MCF 10A (cell line): ENCODE measurements at regions not wholly inside any gene's neighbourhood (a gene's known extent, or its start where the extent isn't known, plus 50 kb on each side); places are given as distances from the start of the nearest gene placed in this dataset.

Experiments used
- BruUV-seq: library from RNA; stranded (reverse); fragments of 400-500 nt; replicated peaks from 2 replicates; lab custom pipeline; 2021; lab: Mats Ljungman, UMichigan
- CTCF ChIA-PET: fragments of 300-600 bp; sonication (Branson Sonifier 250); formaldehyde crosslinking; extraction: SDS; loops from one replicate; lab custom pipeline; 2021; ENCODE audit warnings: antibody characterized with exemption, inconsistent platforms; lab: Yijun Ruan, JAX
- POLR2A ChIA-PET: fragments of 300-600, 350-650 bp; sonication (Branson Sonifier 250); formaldehyde crosslinking; extraction: SDS; loops from one replicate; lab custom pipeline; 2020; ENCODE audit warnings: antibody characterized with exemption, inconsistent platforms; lab: Yijun Ruan, JAX
- DNase-seq: peaks from one replicate; pipeline ENCODE4 v3.0.0-alpha.2; 2018; ENCODE audit not compliant: unreplicated experiment
- H3K27ac Mint-ChIP-seq: one replicate; pipeline ENCODE4 v1.8.0; 2022; ENCODE audit warnings: mild to moderate bottlenecking, low read depth, mixed read lengths; ENCODE audit not compliant: unreplicated experiment
- H3K27me3 Mint-ChIP-seq: one replicate; pipeline ENCODE4 v1.8.0; 2022; ENCODE audit warnings: mixed read lengths; ENCODE audit not compliant: insufficient read depth, unreplicated experiment
- H3K36me3 Mint-ChIP-seq: one replicate; pipeline ENCODE4 v1.8.0; 2022; ENCODE audit warnings: mild to moderate bottlenecking, moderate library complexity, mixed read lengths; ENCODE audit not compliant: insufficient read depth, unreplicated experiment
- H3K4me1 Mint-ChIP-seq: one replicate; pipeline ENCODE4 v1.8.0; 2022; ENCODE audit warnings: mixed read lengths; ENCODE audit not compliant: insufficient read depth, unreplicated experiment
- H3K4me3 Mint-ChIP-seq: one replicate; pipeline ENCODE4 v1.8.0; 2022; ENCODE audit warnings: mild to moderate bottlenecking, moderate library complexity, mixed read lengths; ENCODE audit not compliant: unreplicated experiment
- H3K9me3 Mint-ChIP-seq: one replicate; pipeline ENCODE4 v1.8.0; 2022; ENCODE audit warnings: mixed read lengths; ENCODE audit not compliant: unreplicated experiment
- CTCF ChIP-seq: fragments of 200-600 bp; IDR thresholded peaks from one replicate; pipeline ENCODE4 v1.8.0; 2022; ENCODE audit warnings: antibody characterized with exemption, mild to moderate bottlenecking; ENCODE audit not compliant: unreplicated experiment
- intact Hi-C: fragments of 100-400 bp; cut with micrococcal nuclease; formaldehyde crosslinking; loops from 2 replicates; pipeline ENCODE4 v1.14.1; 2022

- intact Hi-C loops = loop anchor here (1.0 to 10.0 kb wide), 6 partner anchors 321 to 1521 kb away; partner anchors contain the start of gene PPP3CA
- POLR2A ChIA-PET = no interaction called here
Measured at GRCh38 chr4:100742045-100742444, 224.2 kb upstream of the EMCN start.

GRCh38 chr4:100739426-100739825 is 221.6 kb upstream of the EMCN start:
- Mint-ChIP-seq H3K27me3 (no peaks in the 10 kb centered on the region), H3K4me1 (peaks cover 25% of the 10 kb centered on the region), H3K36me3 (peaks cover 6% of the 10 kb centered on the region), H3K4me3 (no peak overlapping the region), H3K9me3 (no peaks in the 10 kb centered on the region), H3K27ac (peak overlapping the region; percentile 92)
- no peak for DNase-seq
- ChIA-PET POLR2A (interaction anchor here (2.0 kb wide), 1 partner anchor 312 kb away, joined by 10 read pairs; no protein-coding TSS in a partner anchor), CTCF (interaction anchor here (0.7 to 2.7 kb wide), 4 partner anchors 53 to 645 kb away, joined by 3 to 9 read pairs (median 6); no protein-coding TSS in a partner anchor)
- BruUV-seq = no TSS peak
- intact Hi-C loops = no loop called here
- no peak for TF ChIP-seq CTCF

More at GRCh38 chr4:100742045-100742444, 224.2 kb upstream of the EMCN start:
- DNase-seq = peak; percentile 77
- BruUV-seq = no TSS peak
- Mint-ChIP-seq H3K36me3 (no peaks in the 10 kb centered on the region), H3K9me3 (no peaks in the 10 kb centered on the region), H3K27ac (no peak overlapping the region), H3K27me3 (no peaks in the 10 kb centered on the region), H3K4me3 (no peak overlapping the region), H3K4me1 (peaks cover 22% of the 10 kb centered on the region)
- peak; percentile 53 for TF ChIP-seq CTCF
- CTCF ChIA-PET = interaction anchor here (0.6 to 2.1 kb wide), 13 partner anchors 9 to 649 kb away, joined by 3 to 9 read pairs (median 4); no protein-coding TSS in a partner anchor

DNA sequence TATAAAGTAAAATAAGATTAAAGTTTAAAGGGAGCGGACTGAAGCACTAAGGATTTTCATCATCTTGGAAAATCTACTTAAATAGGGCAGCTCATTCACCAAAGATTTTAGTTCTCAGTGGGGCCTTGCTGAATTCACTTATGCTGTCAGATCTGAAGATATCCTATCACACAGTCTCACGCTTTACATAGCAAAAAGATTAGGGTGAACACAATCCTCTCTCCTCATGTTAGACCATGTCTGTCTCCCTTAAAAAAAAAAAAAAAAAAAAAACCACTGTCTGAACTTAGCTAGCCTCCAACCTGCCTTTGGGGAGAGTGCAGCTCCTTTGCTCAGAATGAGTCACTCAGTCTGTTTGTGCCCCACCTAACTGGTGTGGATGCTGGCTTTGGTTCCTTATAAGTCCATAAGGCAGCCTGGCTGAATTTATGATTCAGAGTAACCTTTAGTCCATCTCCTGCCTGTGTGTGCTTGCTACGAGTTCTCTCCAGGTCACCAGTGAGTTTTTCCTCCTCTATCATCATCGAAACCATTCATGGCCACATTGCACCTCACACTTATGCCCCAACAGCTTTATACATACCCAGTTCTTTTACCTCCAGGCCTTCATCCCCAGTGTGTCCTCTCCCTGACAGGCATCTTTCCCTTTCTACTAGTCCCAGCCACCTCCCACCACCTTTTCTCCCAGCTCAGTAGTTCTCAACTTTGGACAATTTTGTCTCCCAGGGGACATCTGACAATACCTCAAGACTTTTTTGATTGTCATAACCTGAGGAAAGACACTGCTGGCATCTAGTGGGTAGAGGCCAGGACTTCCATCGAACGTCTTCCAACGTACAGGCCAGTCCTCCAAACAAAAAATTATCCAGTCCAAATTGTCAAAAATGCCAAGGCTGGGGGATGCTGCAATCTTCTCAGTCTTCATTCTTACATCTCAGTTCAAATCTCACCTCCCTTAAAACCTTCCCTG is 220.7 kb upstream of the EMCN start:
- ChIA-PET CTCF (interaction anchor here (0.5 to 2.7 kb wide), 14 partner anchors 22 to 844 kb away, joined by 3 to 9 read pairs (median 3); partner anchors contain the start of gene LAMTOR3), POLR2A (interaction anchor here (0.6 to 2.0 kb wide), 6 partner anchors 156 to 645 kb away, joined by 3 to 10 read pairs (median 3); no protein-coding TSS in a partner anchor)
- Mint-ChIP-seq H3K36me3 (peaks cover 6% of the 10 kb centered on the region), H3K9me3 (peaks cover 7% of the 10 kb centered on the region), H3K4me1 (peaks cover 25% of the 10 kb centered on the region), H3K4me3 (no peak overlapping the region), H3K27ac (peak overlapping the region; percentile 92), H3K27me3 (no peaks in the 10 kb centered on the region)
- intact Hi-C loops = no loop called here
- TF ChIP-seq CTCF = no peak
- no TSS peak for BruUV-seq
- DNase-seq = peak; percentile 93
